Heart left ventricle (tissue), 16 donors: ENCODE measurements at regions not wholly inside any gene's neighbourhood (a gene's known extent, or its start where the extent isn't known, plus 50 kb on each side); places are given as distances from the start of the nearest gene placed in this dataset.

ENCODE experiments used
- ATAC-seq, 4 donors: fragments of 200-7000 bp; cut with Tn5 transposase; one replicate each; pipeline ENCODE4 v1.9.1; 2020 to 2022; ENCODE audit warnings: moderate library complexity in 4 of 4, mild to moderate bottlenecking in 3 of 4, moderate number of reproducible peaks in 1 of 4
- DNase-seq, 5 donors: peaks; one replicate each; pipeline ENCODE4 v3.0.0-alpha.2; 2020
- H3K27ac ChIP-seq, 12 donors: fragments of 200-600 bp; sonication (generic) in 4 of 12; one replicate each; pipeline versions ENCODE4 v1.5.0 to v1.8.0; 2016 to 2022; ENCODE audit warnings: mild to moderate bottlenecking in 2 of 12
- H3K27me3 ChIP-seq, 9 donors: fragments of 200-600 bp; sonication (generic) in 2 of 9; one replicate each; pipeline versions ENCODE4 v1.5.1 to v1.8.0; 2016 to 2022; ENCODE audit warnings: mild to moderate bottlenecking in 3 of 9
- H3K36me3 ChIP-seq, 9 donors: fragments of 200-600 bp; sonication (generic) in 2 of 9; one replicate each; pipeline versions ENCODE4 v1.5.0 to v1.8.0; 2018 to 2022; ENCODE audit warnings: mild to moderate bottlenecking in 2 of 9
- H3K4me1 ChIP-seq, 12 donors: fragments of 200-600 bp; sonication (generic) in 4 of 12; one replicate each; pipeline versions ENCODE4 v1.5.0 to v1.8.0; 2016 to 2022; ENCODE audit warnings: mild to moderate bottlenecking in 3 of 12
- H3K4me3 ChIP-seq, 12 donors: fragments of 200-600 bp; sonication (generic) in 4 of 12; one replicate each; pipeline versions ENCODE4 v1.5.0 to v1.8.0; 2017 to 2022; ENCODE audit warnings: mild to moderate bottlenecking in 9 of 12, moderate library complexity in 4 of 12
- H3K9me3 ChIP-seq, 12 donors: fragments of 200-600 bp; sonication (generic) in 4 of 12; one replicate each; pipeline versions ENCODE4 v1.5.0 to v1.8.0; 2016 to 2022; ENCODE audit warnings: mild to moderate bottlenecking in 1 of 12
- POLR2A ChIP-seq, 2 donors: fragments of 450-650 bp; IDR thresholded peaks; one replicate each; pipeline ENCODE4 v1.6.1; 2017; ENCODE audit warnings: antibody characterized with exemption in 2 of 2, mild to moderate bottlenecking in 2 of 2, moderate library complexity in 2 of 2
- WGBS, 4 donors: extraction: QIAGEN DNeasy Blood & Tissue Kit in 2 of 4; methylation state at CpG; one replicate each; pipeline versions ENCODE4 v1.1.5 to v1.1.7; 2013 to 2018; 5-methylcytosine and 5-hydroxymethylcytosine counted together
- intact Hi-C, 10 donors: fragments of 100-400 bp; cut with DNase I; formaldehyde crosslinking; loops; one replicate each; pipeline versions ENCODE4 v1.11.1 to v1.14.2; 2022
- TF ChIP-seq, protein P1 (sequence below), 12 donors: fragments of 200-600 bp; sonication (generic) in 4 of 12; IDR thresholded peaks; one replicate each; pipeline versions ENCODE4 v1.5.0 to v1.8.0; 2018 to 2022; ENCODE audit warnings: antibody characterized with exemption in 12 of 12, mild to moderate bottlenecking in 5 of 12
- donor health status: ischemic (EF 13 %, LVEDD 7.1; RV severe dilation, severe dysfunction).
- donor health status: healthy with polysubstance abuse.
- donor health status: DM: no; HTN: yes; CAD: no.
- donor health status: DM: no; HTN: no; CAD: no.
- donor health status: ischemic (EF 25% LVEDD 6.9; RV normal size, moderate dysfunction).
- donor health status: ischemic (EF 25% LVEDD 5.7; RV mildly dilated, moderate dysfunction).
- donor health status: healthy.
- donor health status: DM: yes; HTN: yes; CAD: no.
- donor health status: ischemic (EF 35%, LVEDD 5.7; RV mildly dilated, moderate dysfunction).
- donor health status: nonischemic (EF 11% LVEDD 7.7; RV severe dilation, severe dysfunction).
- donor health status: DM: yes; HTN: yes; CAD: no.
- donor health status: PGD.
- donor health status: ischemic (EF 29% LVEDD 5.4; RV normal size, mild dysfunction).
- donor health status: nonischemic (EF 23%, LVEDD 6.1; RV moderate dilation, normal function).

- peak in 1 of 5 donors; percentile 44 for DNase-seq
- peaks cover 0 to 4% (median 0%) of the 10 kb centered on the region in 12 donors for H3K4me1 ChIP-seq
- H3K27ac ChIP-seq, result peak overlapping the region in 1 of 12 donors; percentile 37
- intact Hi-C loops, result no loop called here
- H3K27me3 ChIP-seq, result no peaks in the 10 kb centered on the region
- H3K4me3 ChIP-seq, result peak overlapping the region in 2 of 12 donors; percentile 27 to 42
- ATAC-seq, result peak; percentile 86 to 96 (median 88)
- TF ChIP-seq POLR2A (IDR thresholded peaks at IDR 0.05), result no peak
- TF ChIP-seq, protein P1, sequence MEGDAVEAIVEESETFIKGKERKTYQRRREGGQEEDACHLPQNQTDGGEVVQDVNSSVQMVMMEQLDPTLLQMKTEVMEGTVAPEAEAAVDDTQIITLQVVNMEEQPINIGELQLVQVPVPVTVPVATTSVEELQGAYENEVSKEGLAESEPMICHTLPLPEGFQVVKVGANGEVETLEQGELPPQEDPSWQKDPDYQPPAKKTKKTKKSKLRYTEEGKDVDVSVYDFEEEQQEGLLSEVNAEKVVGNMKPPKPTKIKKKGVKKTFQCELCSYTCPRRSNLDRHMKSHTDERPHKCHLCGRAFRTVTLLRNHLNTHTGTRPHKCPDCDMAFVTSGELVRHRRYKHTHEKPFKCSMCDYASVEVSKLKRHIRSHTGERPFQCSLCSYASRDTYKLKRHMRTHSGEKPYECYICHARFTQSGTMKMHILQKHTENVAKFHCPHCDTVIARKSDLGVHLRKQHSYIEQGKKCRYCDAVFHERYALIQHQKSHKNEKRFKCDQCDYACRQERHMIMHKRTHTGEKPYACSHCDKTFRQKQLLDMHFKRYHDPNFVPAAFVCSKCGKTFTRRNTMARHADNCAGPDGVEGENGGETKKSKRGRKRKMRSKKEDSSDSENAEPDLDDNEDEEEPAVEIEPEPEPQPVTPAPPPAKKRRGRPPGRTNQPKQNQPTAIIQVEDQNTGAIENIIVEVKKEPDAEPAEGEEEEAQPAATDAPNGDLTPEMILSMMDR (IDR thresholded peaks at IDR 0.05), result no peak
- no peaks in the 10 kb centered on the region for H3K36me3 ChIP-seq
- no peaks in the 10 kb centered on the region for H3K9me3 ChIP-seq
- WGBS, 4 donors, result 14 to 19% (median 18%) methylated on average over 1 of the region's 1 CpG
These were observed 59.7 kb upstream of the TBX20 start for GRCh38 chr7:35313575-35313974.
